NCI-H1048 (cell line): ENCODE measurements at regions not wholly inside any gene's neighbourhood (a gene's known extent, or its start where the extent isn't known, plus 50 kb on each side); places are given as distances from the start of the nearest gene placed in this dataset.
"Not testable (repeated sequence)": the region's sequence is repeated elsewhere in the genome, so short reads cannot be mapped to it uniquely, and the experiment has no call there.

Experiments used
- DNase-seq: peaks from one replicate; lab custom pipeline; 2025; lab: John Stamatoyannopoulos, UW

- no peak for DNase-seq
Observed at GRCh38 chr15:95175914-95176658, 944.7 kb downstream of the MCTP2 start.

GRCh38 chr15:95176794-95177577 lies 945.6 kb downstream of the MCTP2 start:
- no peak for DNase-seq

- DNase-seq, result no peak
Observed at GRCh38 chr15:95180530-95180929, 949.2 kb downstream of the MCTP2 start.

- DNase-seq, result no peak
Observed at GRCh38 chr15:95182091-95182490, 950.7 kb downstream of the MCTP2 start.

GRCh38 chr15:95192923-95193322 lies 961.6 kb downstream of the MCTP2 start:
- DNase-seq, result no peak

- DNase-seq, result no peak
Observed at GRCh38 chr15:95194746-95195145, 963.4 kb downstream of the MCTP2 start.

GRCh38 chr15:95196176-95196915 lies 965.0 kb downstream of the MCTP2 start:
- no peak for DNase-seq

GRCh38 chr15:95202569-95203349 lies 971.4 kb downstream of the MCTP2 start:
- DNase-seq, result no peak

GRCh38 chr15:95205077-95205476 lies 973.7 kb downstream of the MCTP2 start:
- DNase-seq, result no peak

GRCh38 chr15:95205830-95206229 lies 974.5 kb downstream of the MCTP2 start:
- not testable (repeated sequence) for DNase-seq

- DNase-seq, result no peak
Observed at GRCh38 chr15:95208071-95208470, 976.7 kb downstream of the MCTP2 start.

- DNase-seq, result no peak
Observed at GRCh38 chr15:95208988-95209387, 977.6 kb downstream of the MCTP2 start.

- DNase-seq, result no peak
Observed at GRCh38 chr15:95210436-95210981, 979.1 kb downstream of the MCTP2 start.

- DNase-seq, result no peak
Observed at GRCh38 chr15:95215017-95215416, 983.7 kb downstream of the MCTP2 start.

GRCh38 chr15:95226835-95227234 lies 995.5 kb downstream of the MCTP2 start:
- no peak for DNase-seq

- no peak for DNase-seq
Observed at GRCh38 chr15:95227235-95227634, 995.9 kb downstream of the MCTP2 start.

- DNase-seq, result no peak
Observed at GRCh38 chr15:95228856-95229555, 997.6 kb downstream of the MCTP2 start.

- DNase-seq, result no peak
Observed at GRCh38 chr15:95235033-95235432, 1003.7 kb downstream of the MCTP2 start.

- no peak for DNase-seq
Observed at GRCh38 chr15:95247071-95247984, 1016.0 kb downstream of the MCTP2 start.

- no peak for DNase-seq
Observed at GRCh38 chr15:95249524-95249923, 1018.2 kb downstream of the MCTP2 start.
